Osteoblast (primary cell): ENCODE measurements at regions not wholly inside any gene's neighbourhood (a gene's known extent, or its start where the extent isn't known, plus 50 kb on each side); places are given as distances from the start of the nearest gene placed in this dataset.
A peak's percentile ranks its signal among the peaks of the same experiment; 100 is the strongest.

Source experiments
- DNase-seq: peaks from one replicate; pipeline ENCODE4 v3.0.0; 2011; ENCODE audit warnings: low spot score, mixed read lengths; ENCODE audit not compliant: insufficient read length; ENCODE audit errors: missing footprints
- H2AFZ ChIP-seq: 2 replicates; pipeline ENCODE4 v1.6.0; 2011; ENCODE audit warnings: mild to moderate bottlenecking, low read length
- H3K27ac ChIP-seq: 2 replicates; pipeline ENCODE4 v1.5.1; 2011; ENCODE audit warnings: mild to moderate bottlenecking, low read depth, low read length, moderate library complexity
- H3K27me3 ChIP-seq: 2 replicates; pipeline ENCODE4 v1.6.0; 2012; ENCODE audit warnings: mild to moderate bottlenecking, control low read depth, inconsistent platforms, low read length, moderate library complexity; ENCODE audit not compliant: insufficient read depth
- H3K36me3 ChIP-seq: 2 replicates; pipeline ENCODE4 v1.5.1; 2011; ENCODE audit warnings: mild to moderate bottlenecking, low read length, control low read depth, moderate library complexity; ENCODE audit not compliant: insufficient read depth
- H3K4me1 ChIP-seq: 2 replicates; pipeline ENCODE4 v1.5.1; 2011; ENCODE audit warnings: mild to moderate bottlenecking, low read length, control low read depth, moderate library complexity; ENCODE audit not compliant: insufficient read depth
- H3K4me2 ChIP-seq: 2 replicates; pipeline ENCODE4 v1.6.0; 2011; ENCODE audit warnings: mild to moderate bottlenecking, low read length; ENCODE audit not compliant: insufficient read depth
- H3K4me3 ChIP-seq: fragments of 200-600 bp; sonication (generic); 3 replicates; pipeline ENCODE4 v1.5.1; 2012; ENCODE audit warnings: mild to moderate bottlenecking, low read length, inconsistent platforms; ENCODE audit not compliant: insufficient read depth
- H3K79me2 ChIP-seq: 2 replicates; pipeline ENCODE4 v1.6.0; 2012; ENCODE audit warnings: mild to moderate bottlenecking, low read length, control low read depth, inconsistent platforms; ENCODE audit not compliant: insufficient read depth
- H3K9me3 ChIP-seq: 2 replicates; pipeline ENCODE4 v1.5.1; 2011; ENCODE audit warnings: low read depth, low read length, control low read depth
- H4K20me1 ChIP-seq: 2 replicates; pipeline ENCODE4 v1.6.0; 2012; ENCODE audit warnings: mild to moderate bottlenecking, low read length, control low read depth; ENCODE audit not compliant: insufficient read depth
- TF ChIP-seq, protein P1 (sequence below): IDR thresholded peaks from 2 replicates; pipeline ENCODE4 v1.5.1; 2011; ENCODE audit warnings: mild to moderate bottlenecking, low read depth, low read length, moderate library complexity; ENCODE audit errors: extremely low read depth

DNA sequence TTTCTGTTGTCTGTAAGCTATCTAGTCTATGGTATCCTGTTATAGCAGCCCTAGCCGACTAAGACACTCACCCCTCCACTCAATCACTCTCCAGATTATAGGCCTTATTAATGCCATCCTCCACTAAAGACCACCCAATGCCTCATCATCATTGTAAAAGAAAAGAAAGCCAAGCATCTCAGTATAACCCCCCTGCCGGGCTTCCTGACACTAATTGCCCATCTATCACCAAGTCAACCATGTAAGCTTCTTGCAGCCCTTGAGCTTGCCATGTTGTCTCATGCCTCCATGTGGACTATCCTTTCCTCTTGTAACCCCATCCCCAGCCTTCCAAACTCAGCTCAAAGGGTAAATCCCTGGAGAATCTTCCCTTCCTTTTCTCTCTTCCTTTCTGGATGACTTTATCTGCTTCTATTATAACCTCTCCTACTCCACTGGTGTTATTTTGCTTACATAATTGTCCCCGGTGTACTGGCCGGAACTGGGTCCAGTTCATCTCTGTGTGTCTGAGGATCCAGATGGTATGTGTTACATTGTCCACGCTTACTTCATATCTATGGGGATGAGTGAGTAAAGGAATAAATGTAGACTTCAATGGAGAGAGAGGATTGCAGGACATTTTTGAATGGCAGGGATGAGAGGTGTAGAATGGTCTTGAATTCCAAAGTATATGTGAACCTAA is 202.9 kb upstream of the SOX4 start:
- no peaks in the 10 kb centered on the region for H3K79me2 ChIP-seq
- H3K27ac ChIP-seq = no peak overlapping the region
- no peaks in the 10 kb centered on the region for H3K27me3 ChIP-seq
- no peak for DNase-seq
- H2AFZ ChIP-seq = no peak overlapping the region
- H3K4me2 ChIP-seq = no peak overlapping the region
- TF ChIP-seq, protein P1, sequence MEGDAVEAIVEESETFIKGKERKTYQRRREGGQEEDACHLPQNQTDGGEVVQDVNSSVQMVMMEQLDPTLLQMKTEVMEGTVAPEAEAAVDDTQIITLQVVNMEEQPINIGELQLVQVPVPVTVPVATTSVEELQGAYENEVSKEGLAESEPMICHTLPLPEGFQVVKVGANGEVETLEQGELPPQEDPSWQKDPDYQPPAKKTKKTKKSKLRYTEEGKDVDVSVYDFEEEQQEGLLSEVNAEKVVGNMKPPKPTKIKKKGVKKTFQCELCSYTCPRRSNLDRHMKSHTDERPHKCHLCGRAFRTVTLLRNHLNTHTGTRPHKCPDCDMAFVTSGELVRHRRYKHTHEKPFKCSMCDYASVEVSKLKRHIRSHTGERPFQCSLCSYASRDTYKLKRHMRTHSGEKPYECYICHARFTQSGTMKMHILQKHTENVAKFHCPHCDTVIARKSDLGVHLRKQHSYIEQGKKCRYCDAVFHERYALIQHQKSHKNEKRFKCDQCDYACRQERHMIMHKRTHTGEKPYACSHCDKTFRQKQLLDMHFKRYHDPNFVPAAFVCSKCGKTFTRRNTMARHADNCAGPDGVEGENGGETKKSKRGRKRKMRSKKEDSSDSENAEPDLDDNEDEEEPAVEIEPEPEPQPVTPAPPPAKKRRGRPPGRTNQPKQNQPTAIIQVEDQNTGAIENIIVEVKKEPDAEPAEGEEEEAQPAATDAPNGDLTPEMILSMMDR = no peak
- H3K36me3 ChIP-seq = no peaks in the 10 kb centered on the region
- no peaks in the 10 kb centered on the region for H4K20me1 ChIP-seq
- H3K4me1 ChIP-seq = no peaks in the 10 kb centered on the region
- H3K9me3 ChIP-seq = no peaks in the 10 kb centered on the region
- no peak overlapping the region for H3K4me3 ChIP-seq

DNA sequence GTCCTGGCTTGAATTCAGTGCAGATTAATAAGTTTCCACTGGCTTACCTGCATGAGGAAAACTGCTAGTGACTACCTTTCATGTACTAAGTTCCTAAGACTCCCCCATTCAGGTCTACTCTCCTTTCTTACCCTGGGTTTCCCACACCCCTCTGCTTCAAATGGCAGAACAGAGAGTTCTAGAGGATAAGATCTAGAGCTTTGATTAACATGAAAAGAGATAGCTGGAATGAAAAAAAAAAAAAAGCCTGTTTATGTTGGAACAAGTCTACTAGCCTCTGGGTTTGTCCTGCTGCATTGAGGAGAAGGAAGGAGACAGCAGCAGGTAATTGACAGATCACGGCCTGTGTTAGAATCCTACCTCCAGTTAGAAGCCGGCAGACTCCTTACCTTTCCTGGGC is 201.4 kb upstream of the SOX4 start:
- no peaks in the 10 kb centered on the region for H3K79me2 ChIP-seq
- no peak overlapping the region for H3K4me3 ChIP-seq

DNA sequence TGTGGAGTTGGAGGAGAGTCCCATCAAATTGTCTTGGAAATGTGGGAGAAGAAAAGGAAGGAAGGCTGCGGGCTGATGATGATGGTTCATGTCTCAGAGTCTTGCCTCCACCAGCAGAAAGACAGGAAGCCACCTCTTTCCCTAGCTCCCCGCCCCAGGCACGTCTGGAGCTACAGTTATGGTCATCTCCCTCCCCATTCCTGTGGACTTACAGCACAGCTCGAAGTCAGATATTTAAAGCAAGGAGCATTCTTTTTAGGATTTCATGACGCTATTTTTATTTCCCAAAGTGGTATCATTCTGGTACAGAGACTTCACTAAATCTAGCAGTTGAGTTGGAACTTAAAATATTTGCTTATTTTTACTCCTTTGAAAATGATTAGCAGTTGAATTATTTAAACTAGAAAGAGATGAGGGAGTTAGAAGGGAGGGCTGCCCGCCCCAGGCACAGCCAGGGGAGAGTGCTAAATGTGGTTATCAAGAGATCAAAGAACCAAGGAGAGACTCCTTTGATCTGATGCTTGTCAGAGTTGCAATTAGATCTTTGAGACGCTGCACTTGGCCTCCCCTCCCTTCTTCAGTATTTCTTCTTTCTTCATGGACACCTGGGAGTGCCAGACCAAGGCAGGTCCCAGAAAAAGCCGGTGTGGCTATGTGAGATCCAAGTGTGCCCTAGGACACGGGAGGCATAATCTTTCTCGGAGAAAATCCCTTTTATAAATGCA is 199.9 kb upstream of the SOX4 start:
- peak overlapping the region; percentile 22 for H2AFZ ChIP-seq
- H3K4me1 ChIP-seq = peaks cover 10% of the 10 kb centered on the region
- no peaks in the 10 kb centered on the region for H3K27me3 ChIP-seq
- H3K4me3 ChIP-seq = no peak overlapping the region
- H4K20me1 ChIP-seq = no peaks in the 10 kb centered on the region
- DNase-seq = peak; percentile 27
- H3K4me2 ChIP-seq = no peak overlapping the region
- H3K36me3 ChIP-seq = no peaks in the 10 kb centered on the region
- H3K79me2 ChIP-seq = no peaks in the 10 kb centered on the region
- no peaks in the 10 kb centered on the region for H3K9me3 ChIP-seq
- TF ChIP-seq, protein P1 = no peak
- no peak overlapping the region for H3K27ac ChIP-seq

More for the DNA sequence above, 201.4 kb upstream of the SOX4 start:
- Histone ChIP-seq H3K27me3 (no peaks in the 10 kb centered on the region), H3K4me1 (peaks cover 10% of the 10 kb centered on the region), H3K9me3 (no peaks in the 10 kb centered on the region), H3K27ac (no peak overlapping the region), H4K20me1 (no peaks in the 10 kb centered on the region), H2AFZ (no peak overlapping the region), H3K4me2 (no peak overlapping the region), H3K36me3 (no peaks in the 10 kb centered on the region)
- DNase-seq = no peak
- TF ChIP-seq, protein P1 = no peak

DNA sequence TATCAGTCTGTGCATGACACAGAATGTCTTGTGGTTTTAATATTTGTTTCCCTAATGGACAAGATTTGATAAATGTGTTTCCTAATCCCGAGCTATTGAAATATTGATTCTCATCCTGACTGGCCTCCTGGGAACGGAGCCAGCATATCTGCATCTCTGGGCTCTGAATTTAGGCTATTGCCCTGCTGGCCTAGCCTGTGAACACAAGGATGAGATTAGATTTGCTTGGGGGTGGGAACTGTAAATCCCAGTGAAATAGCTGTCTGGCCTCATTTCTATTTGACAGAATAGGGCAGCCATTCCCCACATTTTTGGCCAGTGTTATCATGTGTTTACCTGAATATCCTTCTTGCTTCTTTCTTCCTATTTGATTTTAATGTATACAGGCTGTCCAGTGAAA is 198.4 kb upstream of the SOX4 start:
- Histone ChIP-seq H3K36me3 (no peaks in the 10 kb centered on the region), H3K27me3 (no peaks in the 10 kb centered on the region), H3K4me2 (no peak overlapping the region), H2AFZ (no peak overlapping the region), H3K4me3 (no peak overlapping the region), H3K9me3 (no peaks in the 10 kb centered on the region), H3K27ac (no peak overlapping the region), H3K4me1 (peaks cover 10% of the 10 kb centered on the region), H3K79me2 (no peaks in the 10 kb centered on the region), H4K20me1 (no peaks in the 10 kb centered on the region)
- TF ChIP-seq, protein P1 = no peak
- peak; percentile 22 for DNase-seq
